ENCODE measurements at regions not wholly inside any gene's neighbourhood (a gene's known extent, or its start where the extent isn't known, plus 50 kb on each side); places are given as distances from the start of the nearest gene placed in this dataset.

DNA sequence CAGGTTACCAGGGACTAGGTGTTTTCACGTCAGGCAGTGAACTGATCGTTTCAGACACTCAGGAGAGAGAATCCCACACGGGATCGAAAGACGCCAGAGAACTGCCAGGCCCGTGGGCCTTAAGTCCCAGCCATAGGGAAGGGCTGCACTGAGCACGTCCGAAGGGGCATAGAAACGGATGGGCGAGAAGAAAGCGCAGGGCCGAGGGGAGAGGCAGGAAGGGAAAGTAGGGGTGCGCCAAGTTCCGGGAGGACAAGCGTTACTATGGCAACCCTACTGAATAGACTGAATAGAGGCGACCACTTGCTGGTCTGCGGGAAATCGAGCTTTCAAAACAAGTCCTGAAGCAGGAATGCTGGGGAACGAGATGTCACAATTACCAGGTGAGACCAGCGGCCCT lies 421.3 kb upstream of the NUPR2 start:
- TF ChIP-seq, protein P1, sequence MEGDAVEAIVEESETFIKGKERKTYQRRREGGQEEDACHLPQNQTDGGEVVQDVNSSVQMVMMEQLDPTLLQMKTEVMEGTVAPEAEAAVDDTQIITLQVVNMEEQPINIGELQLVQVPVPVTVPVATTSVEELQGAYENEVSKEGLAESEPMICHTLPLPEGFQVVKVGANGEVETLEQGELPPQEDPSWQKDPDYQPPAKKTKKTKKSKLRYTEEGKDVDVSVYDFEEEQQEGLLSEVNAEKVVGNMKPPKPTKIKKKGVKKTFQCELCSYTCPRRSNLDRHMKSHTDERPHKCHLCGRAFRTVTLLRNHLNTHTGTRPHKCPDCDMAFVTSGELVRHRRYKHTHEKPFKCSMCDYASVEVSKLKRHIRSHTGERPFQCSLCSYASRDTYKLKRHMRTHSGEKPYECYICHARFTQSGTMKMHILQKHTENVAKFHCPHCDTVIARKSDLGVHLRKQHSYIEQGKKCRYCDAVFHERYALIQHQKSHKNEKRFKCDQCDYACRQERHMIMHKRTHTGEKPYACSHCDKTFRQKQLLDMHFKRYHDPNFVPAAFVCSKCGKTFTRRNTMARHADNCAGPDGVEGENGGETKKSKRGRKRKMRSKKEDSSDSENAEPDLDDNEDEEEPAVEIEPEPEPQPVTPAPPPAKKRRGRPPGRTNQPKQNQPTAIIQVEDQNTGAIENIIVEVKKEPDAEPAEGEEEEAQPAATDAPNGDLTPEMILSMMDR (IDR thresholded peaks at IDR 0.05), result no peak
- TF ChIP-seq NR3C1 (CRISPR knock-in tag; conservative IDR thresholded peaks at IDR 0.05; ENCODE audit: low read depth) (no peak), CREB1 (CRISPR knock-in tag; IDR thresholded peaks at IDR 0.05) (no peak), FOXK1 (CRISPR knock-in tag; IDR thresholded peaks at IDR 0.05) (no peak), ESRRA (CRISPR knock-in tag; IDR thresholded peaks at IDR 0.05; ENCODE audit: borderline replicate concordance) (no peak), TEAD4 (CRISPR knock-in tag; IDR thresholded peaks at IDR 0.05) (no peak), ZNF232 (CRISPR knock-in tag; IDR thresholded peaks at IDR 0.05) (no peak), NR1H2 (CRISPR knock-in tag; IDR thresholded peaks at IDR 0.05) (no peak), FOXJ3 (CRISPR knock-in tag; IDR thresholded peaks at IDR 0.05; ENCODE audit: borderline replicate concordance) (no peak), GABPB1 (CRISPR knock-in tag; IDR thresholded peaks at IDR 0.05) (no peak)
- TF ChIP-seq, protein P2, sequence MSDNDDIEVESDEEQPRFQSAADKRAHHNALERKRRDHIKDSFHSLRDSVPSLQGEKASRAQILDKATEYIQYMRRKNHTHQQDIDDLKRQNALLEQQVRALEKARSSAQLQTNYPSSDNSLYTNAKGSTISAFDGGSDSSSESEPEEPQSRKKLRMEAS (CRISPR knock-in tag; IDR thresholded peaks at IDR 0.05), result no peak
- TF ChIP-seq, protein P3, sequence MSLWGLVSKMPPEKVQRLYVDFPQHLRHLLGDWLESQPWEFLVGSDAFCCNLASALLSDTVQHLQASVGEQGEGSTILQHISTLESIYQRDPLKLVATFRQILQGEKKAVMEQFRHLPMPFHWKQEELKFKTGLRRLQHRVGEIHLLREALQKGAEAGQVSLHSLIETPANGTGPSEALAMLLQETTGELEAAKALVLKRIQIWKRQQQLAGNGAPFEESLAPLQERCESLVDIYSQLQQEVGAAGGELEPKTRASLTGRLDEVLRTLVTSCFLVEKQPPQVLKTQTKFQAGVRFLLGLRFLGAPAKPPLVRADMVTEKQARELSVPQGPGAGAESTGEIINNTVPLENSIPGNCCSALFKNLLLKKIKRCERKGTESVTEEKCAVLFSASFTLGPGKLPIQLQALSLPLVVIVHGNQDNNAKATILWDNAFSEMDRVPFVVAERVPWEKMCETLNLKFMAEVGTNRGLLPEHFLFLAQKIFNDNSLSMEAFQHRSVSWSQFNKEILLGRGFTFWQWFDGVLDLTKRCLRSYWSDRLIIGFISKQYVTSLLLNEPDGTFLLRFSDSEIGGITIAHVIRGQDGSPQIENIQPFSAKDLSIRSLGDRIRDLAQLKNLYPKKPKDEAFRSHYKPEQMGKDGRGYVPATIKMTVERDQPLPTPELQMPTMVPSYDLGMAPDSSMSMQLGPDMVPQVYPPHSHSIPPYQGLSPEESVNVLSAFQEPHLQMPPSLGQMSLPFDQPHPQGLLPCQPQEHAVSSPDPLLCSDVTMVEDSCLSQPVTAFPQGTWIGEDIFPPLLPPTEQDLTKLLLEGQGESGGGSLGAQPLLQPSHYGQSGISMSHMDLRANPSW (CRISPR knock-in tag; conservative IDR thresholded peaks at IDR 0.05; ENCODE audit: low read depth), result no peak
- TF ChIP-seq, protein P4, sequence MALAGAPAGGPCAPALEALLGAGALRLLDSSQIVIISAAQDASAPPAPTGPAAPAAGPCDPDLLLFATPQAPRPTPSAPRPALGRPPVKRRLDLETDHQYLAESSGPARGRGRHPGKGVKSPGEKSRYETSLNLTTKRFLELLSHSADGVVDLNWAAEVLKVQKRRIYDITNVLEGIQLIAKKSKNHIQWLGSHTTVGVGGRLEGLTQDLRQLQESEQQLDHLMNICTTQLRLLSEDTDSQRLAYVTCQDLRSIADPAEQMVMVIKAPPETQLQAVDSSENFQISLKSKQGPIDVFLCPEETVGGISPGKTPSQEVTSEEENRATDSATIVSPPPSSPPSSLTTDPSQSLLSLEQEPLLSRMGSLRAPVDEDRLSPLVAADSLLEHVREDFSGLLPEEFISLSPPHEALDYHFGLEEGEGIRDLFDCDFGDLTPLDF (CRISPR knock-in tag; IDR thresholded peaks at IDR 0.05), result no peak
- TF ChIP-seq, protein P5, sequence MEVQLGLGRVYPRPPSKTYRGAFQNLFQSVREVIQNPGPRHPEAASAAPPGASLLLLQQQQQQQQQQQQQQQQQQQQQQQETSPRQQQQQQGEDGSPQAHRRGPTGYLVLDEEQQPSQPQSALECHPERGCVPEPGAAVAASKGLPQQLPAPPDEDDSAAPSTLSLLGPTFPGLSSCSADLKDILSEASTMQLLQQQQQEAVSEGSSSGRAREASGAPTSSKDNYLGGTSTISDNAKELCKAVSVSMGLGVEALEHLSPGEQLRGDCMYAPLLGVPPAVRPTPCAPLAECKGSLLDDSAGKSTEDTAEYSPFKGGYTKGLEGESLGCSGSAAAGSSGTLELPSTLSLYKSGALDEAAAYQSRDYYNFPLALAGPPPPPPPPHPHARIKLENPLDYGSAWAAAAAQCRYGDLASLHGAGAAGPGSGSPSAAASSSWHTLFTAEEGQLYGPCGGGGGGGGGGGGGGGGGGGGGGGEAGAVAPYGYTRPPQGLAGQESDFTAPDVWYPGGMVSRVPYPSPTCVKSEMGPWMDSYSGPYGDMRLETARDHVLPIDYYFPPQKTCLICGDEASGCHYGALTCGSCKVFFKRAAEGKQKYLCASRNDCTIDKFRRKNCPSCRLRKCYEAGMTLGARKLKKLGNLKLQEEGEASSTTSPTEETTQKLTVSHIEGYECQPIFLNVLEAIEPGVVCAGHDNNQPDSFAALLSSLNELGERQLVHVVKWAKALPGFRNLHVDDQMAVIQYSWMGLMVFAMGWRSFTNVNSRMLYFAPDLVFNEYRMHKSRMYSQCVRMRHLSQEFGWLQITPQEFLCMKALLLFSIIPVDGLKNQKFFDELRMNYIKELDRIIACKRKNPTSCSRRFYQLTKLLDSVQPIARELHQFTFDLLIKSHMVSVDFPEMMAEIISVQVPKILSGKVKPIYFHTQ (CRISPR knock-in tag; IDR thresholded peaks at IDR 0.05), result no peak

All from WTC11 (cell line).